OCI-LY1 (cell line): ENCODE measurements at regions not wholly inside any gene's neighbourhood (a gene's known extent, or its start where the extent isn't known, plus 50 kb on each side); places are given as distances from the start of the nearest gene placed in this dataset.

Source experiments
- H2AFZ ChIP-seq: fragments of 200-600 bp; sonication (generic), shearing (Covaris generic); 2 replicates; pipeline ENCODE4 v1.6.0; 2014; ENCODE audit warnings: antibody characterized with exemption, mild to moderate bottlenecking, low read length
- H3F3A ChIP-seq: fragments of 200-600 bp; sonication (generic), shearing (Covaris generic); 2 replicates; pipeline ENCODE4 v1.6.0; 2014; ENCODE audit warnings: mild to moderate bottlenecking, antibody characterized with exemption, low read length, moderate library complexity; ENCODE audit not compliant: insufficient read depth
- H3K27ac ChIP-seq: fragments of 200-600 bp; sonication (generic); 2 replicates; pipeline ENCODE4 v1.5.1; 2014; ENCODE audit warnings: low read length, mixed run types, mild to moderate bottlenecking, low read depth; ENCODE audit not compliant: poor library complexity, severe bottlenecking
- H3K27me3 ChIP-seq: fragments of 200-600 bp; sonication (generic); 2 replicates; pipeline ENCODE4 v1.6.0; 2014; ENCODE audit warnings: antibody characterized with exemption, mild to moderate bottlenecking, low read length, moderate library complexity; ENCODE audit not compliant: insufficient read depth
- H3K36me3 ChIP-seq: fragments of 200-600 bp; sonication (generic); 2 replicates; pipeline ENCODE4 v1.6.1; 2014; ENCODE audit warnings: mild to moderate bottlenecking, antibody characterized with exemption, low read length, moderate library complexity, mixed read lengths; ENCODE audit not compliant: insufficient read depth
- H3K4me1 ChIP-seq: fragments of 200-600 bp; sonication (generic); 2 replicates; pipeline ENCODE4 v1.5.1; 2014; ENCODE audit warnings: mild to moderate bottlenecking, low read length, moderate library complexity; ENCODE audit not compliant: insufficient read depth, severe bottlenecking
- H3K4me2 ChIP-seq: fragments of 200-600 bp; sonication (generic), shearing (Covaris generic); 2 replicates; pipeline ENCODE4 v1.6.1; 2014; ENCODE audit warnings: low read length
- H3K4me3 ChIP-seq: fragments of 200-600 bp; sonication (generic); 2 replicates; pipeline ENCODE4 v1.5.1; 2014; ENCODE audit warnings: low read length, low read depth, mild to moderate bottlenecking, mixed read lengths; ENCODE audit not compliant: poor library complexity, severe bottlenecking
- H3K79me2 ChIP-seq: fragments of 200-600 bp; shearing (Covaris generic); 2 replicates; pipeline ENCODE4 v1.6.1; 2016; ENCODE audit warnings: mixed run types, low read length, mixed read lengths; ENCODE audit not compliant: insufficient read depth
- H3K9ac ChIP-seq: fragments of 200-600 bp; sonication (generic), shearing (Covaris generic); 2 replicates; pipeline ENCODE4 v1.6.1; 2014; ENCODE audit warnings: mild to moderate bottlenecking, low read length, mixed read lengths
- H3K9me2 ChIP-seq: fragments of 200-600 bp; sonication (generic), shearing (Covaris generic); 2 replicates; pipeline ENCODE4 v1.6.1; 2014; ENCODE audit warnings: low read depth, mild to moderate bottlenecking, low read length, mixed read lengths
- H3K9me3 ChIP-seq: fragments of 200-600 bp; shearing (Covaris generic); 2 replicates; pipeline ENCODE4 v1.6.1; 2014; ENCODE audit warnings: low read length, mixed read lengths
- H4K20me1 ChIP-seq: fragments of 200-600 bp; sonication (generic), shearing (Covaris generic); 2 replicates; pipeline ENCODE4 v1.6.0; 2016; ENCODE audit warnings: mild to moderate bottlenecking, low read length; ENCODE audit not compliant: insufficient read depth
- CTCF ChIP-seq: fragments of 200-600 bp; sonication (generic), shearing (Covaris generic); IDR thresholded peaks from 2 replicates; pipeline ENCODE4 v1.5.1; 2017; ENCODE audit warnings: mild to moderate bottlenecking, antibody characterized with exemption, low read length, moderate library complexity, mixed read lengths
- EZH2 ChIP-seq: fragments of 200-600 bp; sonication (generic), shearing (Covaris generic); IDR thresholded peaks from 2 replicates; pipeline ENCODE4 v1.8.0; 2017; ENCODE audit warnings: borderline replicate concordance, mixed run types, mild to moderate bottlenecking, antibody characterized with exemption, low read length, moderate library complexity, mixed read lengths

DNA sequence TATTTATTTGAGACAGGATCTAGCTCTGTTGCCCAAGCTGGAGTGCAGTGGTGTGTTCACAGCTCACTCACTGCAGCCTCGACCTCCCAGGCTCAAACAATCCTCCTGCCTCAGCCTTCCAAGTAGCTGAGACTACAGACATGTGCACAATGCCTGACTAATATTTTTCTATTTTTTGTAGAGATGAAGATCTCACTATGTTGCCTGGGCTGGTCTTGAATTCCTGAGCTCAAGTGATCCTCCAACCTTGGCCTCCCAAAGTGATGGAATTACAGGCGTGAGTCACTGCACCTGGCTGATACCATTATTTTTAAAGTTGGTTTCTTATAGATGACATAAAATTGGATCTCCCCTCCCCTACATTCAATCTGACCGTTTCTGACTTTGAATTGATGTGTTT is 139.5 kb upstream of the RGMA start:
- Histone ChIP-seq H3K27me3 (no peaks in the 10 kb centered on the region), H3K9me3 (no peaks in the 10 kb centered on the region), H3F3A (no peaks in the 10 kb centered on the region), H3K27ac (no peak overlapping the region), H3K4me2 (no peak overlapping the region), H3K4me1 (no peaks in the 10 kb centered on the region), H4K20me1 (no peaks in the 10 kb centered on the region), H3K9ac (no peak overlapping the region), H3K4me3 (no peak overlapping the region), H3K9me2 (no peaks in the 10 kb centered on the region), H3K79me2 (no peaks in the 10 kb centered on the region), H3K36me3 (no peaks in the 10 kb centered on the region), H2AFZ (no peak overlapping the region)
- TF ChIP-seq CTCF (no peak), EZH2 (no peak)

DNA sequence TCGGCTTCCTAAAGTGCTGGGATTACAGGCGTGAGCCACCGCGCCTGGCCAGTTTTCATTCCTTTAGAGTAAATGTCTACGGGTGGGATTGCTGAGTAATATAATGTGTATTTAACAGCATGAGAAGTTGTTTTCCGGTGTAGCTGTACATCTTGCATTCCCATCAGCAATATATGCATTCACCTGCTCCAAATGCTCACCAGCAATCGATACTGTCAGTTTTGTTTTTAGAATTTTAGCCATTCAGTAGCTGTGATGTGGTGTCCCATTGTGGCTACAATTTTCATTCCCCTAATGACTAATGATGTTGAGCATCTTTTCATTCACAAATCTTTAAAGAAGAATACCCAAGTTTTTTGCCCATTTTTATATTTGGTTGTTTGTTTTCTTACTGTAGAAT is 134.8 kb upstream of the RGMA start:
- TF ChIP-seq CTCF (no peak), EZH2 (no peak)
- H3K27ac ChIP-seq, result no peak overlapping the region
- no peaks in the 10 kb centered on the region for H3K4me1 ChIP-seq
- H2AFZ ChIP-seq, result no peak overlapping the region
- no peaks in the 10 kb centered on the region for H4K20me1 ChIP-seq
- no peaks in the 10 kb centered on the region for H3K9me3 ChIP-seq
- no peaks in the 10 kb centered on the region for H3K36me3 ChIP-seq
- no peaks in the 10 kb centered on the region for H3K9me2 ChIP-seq
- no peaks in the 10 kb centered on the region for H3F3A ChIP-seq
- H3K79me2 ChIP-seq, result no peaks in the 10 kb centered on the region
- H3K4me2 ChIP-seq, result no peak overlapping the region
- no peak overlapping the region for H3K9ac ChIP-seq
- no peak overlapping the region for H3K4me3 ChIP-seq
- no peaks in the 10 kb centered on the region for H3K27me3 ChIP-seq

- H4K20me1 ChIP-seq, result no peaks in the 10 kb centered on the region
- H3K4me3 ChIP-seq, result no peak overlapping the region
- no peak overlapping the region for H3K27ac ChIP-seq
- no peak overlapping the region for H2AFZ ChIP-seq
- no peaks in the 10 kb centered on the region for H3F3A ChIP-seq
- H3K4me2 ChIP-seq, result no peak overlapping the region
- H3K9me2 ChIP-seq, result no peaks in the 10 kb centered on the region
- H3K4me1 ChIP-seq, result no peaks in the 10 kb centered on the region
- no peaks in the 10 kb centered on the region for H3K9me3 ChIP-seq
- no peak overlapping the region for H3K9ac ChIP-seq
- TF ChIP-seq EZH2 (no peak), CTCF (no peak)
- no peaks in the 10 kb centered on the region for H3K36me3 ChIP-seq
- no peaks in the 10 kb centered on the region for H3K79me2 ChIP-seq
- H3K27me3 ChIP-seq, result no peaks in the 10 kb centered on the region
Observed at GRCh38 chr15:93221759-93222158, 132.7 kb upstream of the RGMA start.
